Stimulated activated CD8-positive, alpha-beta memory T cell treated with anti-CD3 and anti-CD28 coated beads, Interleukin-12 subunit alpha, Interleukin-12 subunit beta, amount 100 ng/mL, for 1 hour (primary cell): ENCODE measurements at regions not wholly inside any gene's neighbourhood (a gene's known extent, or its start where the extent isn't known, plus 50 kb on each side); places are given as distances from the start of the nearest gene placed in this dataset.

Source experiments
- DNase-seq: peaks from one replicate; pipeline ENCODE4 v3.0.0-alpha.2; 2020; ENCODE audit warnings: low read depth

GRCh38 chr20:50343125-50343489 is 152.5 kb downstream of the CEBPB start:
- no peak for DNase-seq

GRCh38 chr20:50343490-50344179 is 153.0 kb downstream of the CEBPB start:
- DNase-seq, result no peak

GRCh38 chr20:50344232-50345071 is 153.8 kb downstream of the CEBPB start:
- no peak for DNase-seq

- DNase-seq, result no peak
Measured at GRCh38 chr20:50345712-50346373, 155.2 kb downstream of the CEBPB start.

GRCh38 chr20:50346374-50347283 is 156.0 kb downstream of the CEBPB start:
- no peak for DNase-seq

- DNase-seq, result no peak
Measured at GRCh38 chr20:50347284-50348063, 156.8 kb downstream of the CEBPB start.

GRCh38 chr20:50348096-50348495 is 157.5 kb downstream of the CEBPB start:
- no peak for DNase-seq

- DNase-seq, result no peak
Measured at GRCh38 chr20:50350510-50351249, 159.5 kb upstream of the PTPN1 start.

GRCh38 chr20:50351541-50351940 is 158.6 kb upstream of the PTPN1 start:
- no peak for DNase-seq

- DNase-seq, result no peak
Measured at GRCh38 chr20:50353289-50353961, 156.8 kb upstream of the PTPN1 start.

- DNase-seq, result no peak
Measured at GRCh38 chr20:50354721-50355589, 155.2 kb upstream of the PTPN1 start.

GRCh38 chr20:50355590-50356524 is 154.3 kb upstream of the PTPN1 start:
- no peak for DNase-seq

GRCh38 chr20:50356525-50356885 is 153.7 kb upstream of the PTPN1 start:
- no peak for DNase-seq

- DNase-seq, result no peak
Measured at GRCh38 chr20:50356962-50357782, 153.0 kb upstream of the PTPN1 start.

GRCh38 chr20:50357783-50358161 is 152.4 kb upstream of the PTPN1 start:
- DNase-seq, result no peak

GRCh38 chr20:50358166-50358565 is 152.0 kb upstream of the PTPN1 start:
- DNase-seq, result no peak

- DNase-seq, result no peak
Measured at GRCh38 chr20:50358971-50359370, 151.2 kb upstream of the PTPN1 start.
